Cardiac muscle cell (in vitro differentiated cells and primary cell): ENCODE measurements at regions not wholly inside any gene's neighbourhood (a gene's known extent, or its start where the extent isn't known, plus 50 kb on each side); places are given as distances from the start of the nearest gene placed in this dataset.
"Not testable (repeated sequence)": the region's sequence is repeated elsewhere in the genome, so short reads cannot be mapped to it uniquely, and the experiment has no call there.

Experiments used
- DNase-seq, 2 donors: peaks; one replicate each; pipeline versions ENCODE4 v3.0.0 to v3.0.0-alpha.2; 2010 to 2017; ENCODE audit warnings: low read depth in 1 of 2, low spot score in 1 of 2
- H3K27ac ChIP-seq: fragments of 200-600 bp; sonication (generic); 2 replicates; pipeline ENCODE4 v1.5.1; 2016
- H3K27me3 ChIP-seq: fragments of 200-600 bp; sonication (generic); 2 replicates; pipeline ENCODE4 v1.6.0; 2016; ENCODE audit warnings: control low read depth
- H3K36me3 ChIP-seq: fragments of 200-600 bp; sonication (generic); 2 replicates; pipeline ENCODE4 v1.5.1; 2016; ENCODE audit warnings: control low read depth
- H3K4me1 ChIP-seq: fragments of 200-600 bp; sonication (generic); 2 replicates; pipeline ENCODE4 v1.8.1; 2017; ENCODE audit warnings: low read depth, mild to moderate bottlenecking, mixed run types
- H3K4me3 ChIP-seq: fragments of 200-600 bp; sonication (generic); 2 replicates; pipeline ENCODE4 v1.5.1; 2016; ENCODE audit warnings: mild to moderate bottlenecking
- H3K9me3 ChIP-seq: fragments of 200-600 bp; sonication (generic); 2 replicates; pipeline ENCODE4 v1.5.1; 2017; ENCODE audit warnings: low read depth, mild to moderate bottlenecking, control low read depth
- CTCF ChIP-seq: IDR thresholded peaks from 2 replicates; pipeline ENCODE4 v1.5.1; 2012; ENCODE audit warnings: low read depth, mild to moderate bottlenecking, low read length

DNA sequence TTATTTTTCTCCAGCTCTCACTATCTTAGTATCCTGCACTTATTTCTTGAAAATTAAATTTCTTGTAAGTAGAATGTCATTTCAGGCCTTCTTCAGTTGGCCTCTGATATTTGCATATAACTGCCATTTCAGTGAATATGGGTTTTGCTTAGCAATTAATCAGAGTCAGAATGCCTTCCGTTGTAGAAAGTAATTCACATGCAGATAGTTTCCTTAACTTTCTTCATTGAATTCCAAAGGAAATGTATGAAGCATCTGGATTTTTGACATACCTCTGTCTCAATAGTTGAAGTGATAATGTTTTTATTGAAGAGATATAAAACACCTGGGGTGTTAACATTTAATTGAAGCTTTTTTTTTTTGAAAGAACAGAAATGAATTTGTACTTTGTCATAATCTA is 914.1 kb upstream of the NXPH2 start:
- Histone ChIP-seq H3K27ac (no peak overlapping the region), H3K9me3 (no peaks in the 10 kb centered on the region), H3K36me3 (no peaks in the 10 kb centered on the region), H3K4me3 (no peak overlapping the region), H3K4me1 (no peaks in the 10 kb centered on the region), H3K27me3 (no peaks in the 10 kb centered on the region)
- no peak for DNase-seq
- no peak for TF ChIP-seq CTCF

DNA sequence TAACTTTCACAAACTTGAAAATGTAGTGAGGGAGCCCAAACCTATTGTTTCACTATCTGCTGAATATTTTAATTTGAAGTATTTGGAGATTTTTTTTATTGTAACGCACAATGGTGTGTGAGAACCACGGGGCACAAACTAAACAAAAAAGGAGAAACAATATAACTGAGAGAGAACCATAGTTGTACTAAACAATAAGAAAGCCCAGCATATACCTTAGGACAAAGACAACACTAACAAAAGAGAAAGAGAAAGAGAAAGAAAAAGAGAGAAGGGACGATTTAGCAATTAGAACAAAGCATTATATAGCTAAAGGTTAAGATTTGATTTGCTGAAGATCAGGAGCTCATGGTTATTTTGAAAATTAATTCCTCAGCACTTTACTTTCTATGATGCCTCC is 906.0 kb upstream of the NXPH2 start:
- no peak for DNase-seq
- Histone ChIP-seq H3K4me1 (no peaks in the 10 kb centered on the region), H3K27ac (no peak overlapping the region), H3K4me3 (no peak overlapping the region), H3K9me3 (no peaks in the 10 kb centered on the region), H3K27me3 (no peaks in the 10 kb centered on the region), H3K36me3 (no peaks in the 10 kb centered on the region)
- no peak for TF ChIP-seq CTCF

GRCh38 chr2:139685090-139685983 is 905.1 kb upstream of the NXPH2 start:
- H3K27ac ChIP-seq = no peak overlapping the region
- no peaks in the 10 kb centered on the region for H3K27me3 ChIP-seq
- H3K9me3 ChIP-seq = no peaks in the 10 kb centered on the region
- TF ChIP-seq CTCF = no peak
- H3K36me3 ChIP-seq = no peaks in the 10 kb centered on the region
- no peak for DNase-seq
- H3K4me3 ChIP-seq = no peak overlapping the region
- H3K4me1 ChIP-seq = no peaks in the 10 kb centered on the region

- Histone ChIP-seq H3K27ac (no peak overlapping the region), H3K27me3 (no peaks in the 10 kb centered on the region), H3K36me3 (no peaks in the 10 kb centered on the region), H3K4me1 (no peaks in the 10 kb centered on the region), H3K9me3 (no peaks in the 10 kb centered on the region), H3K4me3 (no peak overlapping the region)
- TF ChIP-seq CTCF = no peak
- DNase-seq = no peak
Measured at GRCh38 chr2:139684286-139684860, 904.2 kb upstream of the NXPH2 start.

- DNase-seq = no peak
- no peak for TF ChIP-seq CTCF
- H3K27me3 ChIP-seq = no peaks in the 10 kb centered on the region
- H3K9me3 ChIP-seq = no peaks in the 10 kb centered on the region
- no peaks in the 10 kb centered on the region for H3K4me1 ChIP-seq
- no peak overlapping the region for H3K27ac ChIP-seq
- H3K36me3 ChIP-seq = no peaks in the 10 kb centered on the region
- H3K4me3 ChIP-seq = no peak overlapping the region
Measured at GRCh38 chr2:139674577-139674976, 894.4 kb upstream of the NXPH2 start.

DNA sequence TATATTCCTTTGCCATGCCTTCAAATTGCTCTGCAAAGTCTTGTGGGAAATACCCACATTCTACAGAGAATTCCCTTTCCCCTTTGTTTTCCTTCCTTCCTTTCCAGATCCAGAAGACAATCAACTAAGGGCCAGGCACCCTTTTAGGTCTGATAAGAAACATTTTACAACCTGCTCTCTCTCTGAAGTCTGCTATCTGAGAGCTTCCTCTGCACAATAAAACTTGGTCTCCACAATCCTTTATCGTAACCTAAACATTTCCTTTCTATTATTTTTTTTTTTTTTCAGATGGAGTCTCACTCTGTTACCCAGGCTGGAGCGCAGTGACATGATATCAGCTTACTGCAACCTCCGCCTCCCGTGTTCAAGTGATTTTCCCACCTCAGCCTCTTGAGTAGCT is 893.3 kb upstream of the NXPH2 start:
- H3K4me3 ChIP-seq, H3K9me3 ChIP-seq, DNase-seq, H3K27ac ChIP-seq, H3K36me3 ChIP-seq, H3K4me1 ChIP-seq, H3K27me3 ChIP-seq: not testable (repeated sequence)
